ENCODE measurements at regions not wholly inside any gene's neighbourhood (a gene's known extent, or its start where the extent isn't known, plus 50 kb on each side); places are given as distances from the start of the nearest gene placed in this dataset.

- TF ChIP-seq ZNF219 (CRISPR knock-in tag; IDR thresholded peaks at IDR 0.05; ENCODE audit: borderline replicate concordance) (no peak), ATF3 (CRISPR knock-in tag; conservative IDR thresholded peaks at IDR 0.05) (no peak), MYBL2 (CRISPR knock-in tag; IDR thresholded peaks at IDR 0.05) (no peak), FOXK1 (CRISPR knock-in tag; IDR thresholded peaks at IDR 0.05) (no peak), ELF4 (CRISPR knock-in tag; IDR thresholded peaks at IDR 0.05; ENCODE audit: low read depth) (no peak), NR3C1 (CRISPR knock-in tag; conservative IDR thresholded peaks at IDR 0.05; ENCODE audit: low read depth) (no peak), PREB (CRISPR knock-in tag; IDR thresholded peaks at IDR 0.05; ENCODE audit: borderline replicate concordance) (no peak), ZBTB21 (CRISPR knock-in tag; IDR thresholded peaks at IDR 0.05; ENCODE audit: borderline replicate concordance) (no peak), ZNF232 (CRISPR knock-in tag; IDR thresholded peaks at IDR 0.05) (no peak), EMX1 (CRISPR knock-in tag; IDR thresholded peaks at IDR 0.05) (no peak)
- ChIA-PET POLR2A (no interaction called here), CTCF (interaction anchor here (0.5 to 1.0 kb wide), 2 partner anchors 76 to 98 kb away, joined by 5 read pairs; no protein-coding TSS in a partner anchor)
- DNase-seq (ENCODE audit: low spot score) (peak; percentile 29), ATAC-seq (peak; percentile 72)
- Mint-ChIP-seq H3K4me1 (peaks cover 53% of the 10 kb centered on the region), H3K9me3 (no peaks in the 10 kb centered on the region), H3K27ac (peak overlapping the region; percentile 68), H3K36me3 (peaks cover 14% of the 10 kb centered on the region), H3K4me3 (no peak overlapping the region; the same call in 1 of the 2 replicates), H3K27me3 (ENCODE audit: low read depth) (no peaks in the 10 kb centered on the region)
Observed at GRCh38 chrX:74248889-74249288, 55.1 kb upstream of the ZCCHC13 start.

DNA sequence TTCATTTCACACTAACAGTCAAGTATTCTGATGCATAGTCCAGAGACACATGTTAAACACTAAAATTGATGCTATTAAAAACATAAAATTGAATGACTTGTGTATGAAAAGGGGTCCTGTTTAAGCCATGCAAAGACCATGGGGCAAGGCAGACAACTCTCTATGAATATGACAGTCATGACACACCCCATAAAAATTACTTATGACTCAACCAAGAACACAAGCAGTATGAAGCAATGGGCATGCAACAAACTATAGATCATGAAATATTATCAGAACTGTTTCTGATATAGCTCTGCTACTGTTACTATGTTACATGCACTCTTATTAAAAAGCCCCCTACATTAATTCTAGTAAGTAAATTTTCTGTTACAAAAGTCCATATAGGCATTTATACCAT lies 57.5 kb upstream of the ZCCHC13 start:
- CTCF ChIA-PET, result no interaction called here
- Mint-ChIP-seq H3K27me3 (ENCODE audit: low read depth) (no peaks in the 10 kb centered on the region), H3K4me1 (peaks cover 40% of the 10 kb centered on the region), H3K36me3 (peaks cover 16% of the 10 kb centered on the region), H3K27ac (no peak overlapping the region), H3K4me3 (no peak overlapping the region), H3K9me3 (no peaks in the 10 kb centered on the region)
- DNase-seq (ENCODE audit: low spot score) (no peak), ATAC-seq (no peak)
- POLR2A ChIA-PET, result no interaction called here
- TF ChIP-seq PRDM15 (CRISPR knock-in tag; IDR thresholded peaks at IDR 0.05) (no peak), SOX15 (CRISPR knock-in tag; IDR thresholded peaks at IDR 0.05) (no peak), ELF4 (CRISPR knock-in tag; IDR thresholded peaks at IDR 0.05; ENCODE audit: low read depth) (no peak), HMGA2 (CRISPR knock-in tag; IDR thresholded peaks at IDR 0.05) (no peak), CBFB (CRISPR knock-in tag; IDR thresholded peaks at IDR 0.05; ENCODE audit: low read depth) (no peak), SMAD4 (CRISPR knock-in tag; IDR thresholded peaks at IDR 0.05) (no peak), OVOL2 (CRISPR knock-in tag; IDR thresholded peaks at IDR 0.05; ENCODE audit: borderline replicate concordance) (no peak), ZNF671 (CRISPR knock-in tag; IDR thresholded peaks at IDR 0.05) (no peak), MXD4 (CRISPR knock-in tag; IDR thresholded peaks at IDR 0.05; ENCODE audit: borderline replicate concordance) (no peak), ATF3 (CRISPR knock-in tag; conservative IDR thresholded peaks at IDR 0.05) (no peak), ZNF416 (CRISPR knock-in tag; IDR thresholded peaks at IDR 0.05) (no peak), RORB (CRISPR knock-in tag; IDR thresholded peaks at IDR 0.05) (no peak)
- TF ChIP-seq, protein P1, sequence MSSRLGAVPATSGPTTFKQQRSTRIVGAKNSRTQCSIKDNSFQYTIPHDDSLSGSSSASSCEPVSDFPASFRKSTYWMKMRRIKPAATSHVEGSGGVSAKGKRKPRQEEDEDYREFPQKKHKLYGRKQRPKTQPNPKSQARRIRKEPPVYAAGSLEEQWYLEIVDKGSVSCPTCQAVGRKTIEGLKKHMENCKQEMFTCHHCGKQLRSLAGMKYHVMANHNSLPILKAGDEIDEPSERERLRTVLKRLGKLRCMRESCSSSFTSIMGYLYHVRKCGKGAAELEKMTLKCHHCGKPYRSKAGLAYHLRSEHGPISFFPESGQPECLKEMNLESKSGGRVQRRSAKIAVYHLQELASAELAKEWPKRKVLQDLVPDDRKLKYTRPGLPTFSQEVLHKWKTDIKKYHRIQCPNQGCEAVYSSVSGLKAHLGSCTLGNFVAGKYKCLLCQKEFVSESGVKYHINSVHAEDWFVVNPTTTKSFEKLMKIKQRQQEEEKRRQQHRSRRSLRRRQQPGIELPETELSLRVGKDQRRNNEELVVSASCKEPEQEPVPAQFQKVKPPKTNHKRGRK (CRISPR knock-in tag; IDR thresholded peaks at IDR 0.05; ENCODE audit: borderline replicate concordance), result no peak
- TF ChIP-seq, protein P2, sequence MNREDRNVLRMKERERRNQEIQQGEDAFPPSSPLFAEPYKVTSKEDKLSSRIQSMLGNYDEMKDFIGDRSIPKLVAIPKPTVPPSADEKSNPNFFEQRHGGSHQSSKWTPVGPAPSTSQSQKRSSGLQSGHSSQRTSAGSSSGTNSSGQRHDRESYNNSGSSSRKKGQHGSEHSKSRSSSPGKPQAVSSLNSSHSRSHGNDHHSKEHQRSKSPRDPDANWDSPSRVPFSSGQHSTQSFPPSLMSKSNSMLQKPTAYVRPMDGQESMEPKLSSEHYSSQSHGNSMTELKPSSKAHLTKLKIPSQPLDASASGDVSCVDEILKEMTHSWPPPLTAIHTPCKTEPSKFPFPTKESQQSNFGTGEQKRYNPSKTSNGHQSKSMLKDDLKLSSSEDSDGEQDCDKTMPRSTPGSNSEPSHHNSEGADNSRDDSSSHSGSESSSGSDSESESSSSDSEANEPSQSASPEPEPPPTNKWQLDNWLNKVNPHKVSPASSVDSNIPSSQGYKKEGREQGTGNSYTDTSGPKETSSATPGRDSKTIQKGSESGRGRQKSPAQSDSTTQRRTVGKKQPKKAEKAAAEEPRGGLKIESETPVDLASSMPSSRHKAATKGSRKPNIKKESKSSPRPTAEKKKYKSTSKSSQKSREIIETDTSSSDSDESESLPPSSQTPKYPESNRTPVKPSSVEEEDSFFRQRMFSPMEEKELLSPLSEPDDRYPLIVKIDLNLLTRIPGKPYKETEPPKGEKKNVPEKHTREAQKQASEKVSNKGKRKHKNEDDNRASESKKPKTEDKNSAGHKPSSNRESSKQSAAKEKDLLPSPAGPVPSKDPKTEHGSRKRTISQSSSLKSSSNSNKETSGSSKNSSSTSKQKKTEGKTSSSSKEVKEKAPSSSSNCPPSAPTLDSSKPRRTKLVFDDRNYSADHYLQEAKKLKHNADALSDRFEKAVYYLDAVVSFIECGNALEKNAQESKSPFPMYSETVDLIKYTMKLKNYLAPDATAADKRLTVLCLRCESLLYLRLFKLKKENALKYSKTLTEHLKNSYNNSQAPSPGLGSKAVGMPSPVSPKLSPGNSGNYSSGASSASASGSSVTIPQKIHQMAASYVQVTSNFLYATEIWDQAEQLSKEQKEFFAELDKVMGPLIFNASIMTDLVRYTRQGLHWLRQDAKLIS (CRISPR knock-in tag; IDR thresholded peaks at IDR 0.05; ENCODE audit: borderline replicate concordance), result no peak
- TF ChIP-seq, protein P3, sequence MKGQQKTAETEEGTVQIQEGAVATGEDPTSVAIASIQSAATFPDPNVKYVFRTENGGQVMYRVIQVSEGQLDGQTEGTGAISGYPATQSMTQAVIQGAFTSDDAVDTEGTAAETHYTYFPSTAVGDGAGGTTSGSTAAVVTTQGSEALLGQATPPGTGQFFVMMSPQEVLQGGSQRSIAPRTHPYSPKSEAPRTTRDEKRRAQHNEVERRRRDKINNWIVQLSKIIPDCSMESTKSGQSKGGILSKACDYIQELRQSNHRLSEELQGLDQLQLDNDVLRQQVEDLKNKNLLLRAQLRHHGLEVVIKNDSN (CRISPR knock-in tag; IDR thresholded peaks at IDR 0.05), result no peak
- TF ChIP-seq, protein P4, sequence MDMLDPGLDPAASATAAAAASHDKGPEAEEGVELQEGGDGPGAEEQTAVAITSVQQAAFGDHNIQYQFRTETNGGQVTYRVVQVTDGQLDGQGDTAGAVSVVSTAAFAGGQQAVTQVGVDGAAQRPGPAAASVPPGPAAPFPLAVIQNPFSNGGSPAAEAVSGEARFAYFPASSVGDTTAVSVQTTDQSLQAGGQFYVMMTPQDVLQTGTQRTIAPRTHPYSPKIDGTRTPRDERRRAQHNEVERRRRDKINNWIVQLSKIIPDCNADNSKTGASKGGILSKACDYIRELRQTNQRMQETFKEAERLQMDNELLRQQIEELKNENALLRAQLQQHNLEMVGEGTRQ (CRISPR knock-in tag; IDR thresholded peaks at IDR 0.05), result no peak
